Panc1 (cell line): ENCODE measurements at regions not wholly inside any gene's neighbourhood (a gene's known extent, or its start where the extent isn't known, plus 50 kb on each side); places are given as distances from the start of the nearest gene placed in this dataset.

Experiments used
- POLR2AphosphoS5 ChIP-seq: IDR thresholded peaks from 2 replicates; pipeline ENCODE4 v1.6.1; 2012; ENCODE audit warnings: mild to moderate bottlenecking, low read depth, low read length, moderate library complexity
- SIN3A ChIP-seq: IDR thresholded peaks from 2 replicates; pipeline ENCODE4 v1.6.1; 2012; ENCODE audit warnings: low read depth, mild to moderate bottlenecking, low read length, moderate library complexity, borderline replicate concordance; ENCODE audit not compliant: insufficient read depth
- TCF7L2 ChIP-seq: IDR thresholded peaks from 2 replicates; pipeline ENCODE4 v1.6.1; 2011; ENCODE audit warnings: mild to moderate bottlenecking, low read depth, low read length, inconsistent platforms
- TF ChIP-seq, protein P1 (sequence below): fragments of 450-650 bp; IDR thresholded peaks from 2 replicates; pipeline ENCODE4 v1.5.1; 2017; ENCODE audit warnings: mild to moderate bottlenecking

DNA sequence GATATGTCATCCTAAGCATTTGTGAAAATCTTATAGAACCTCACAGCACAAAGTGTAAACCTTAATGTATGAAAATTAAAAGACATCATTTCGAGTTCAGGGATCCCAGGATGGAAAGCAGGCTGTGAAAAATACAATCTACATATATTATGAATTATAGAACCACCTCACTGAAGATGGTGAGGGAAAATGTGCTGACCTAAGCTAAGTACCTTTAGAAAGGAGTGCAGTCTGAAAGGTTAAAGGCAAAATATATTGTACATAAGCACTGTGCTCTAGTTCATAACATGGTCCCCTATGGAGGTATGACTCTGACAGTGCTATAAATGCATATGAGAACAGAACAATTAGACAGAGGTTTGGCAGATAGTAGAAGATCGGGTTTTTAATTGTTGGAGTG is 368.6 kb downstream of the TMA16 start:
- TF ChIP-seq SIN3A: no peak
- TF ChIP-seq, protein P1, sequence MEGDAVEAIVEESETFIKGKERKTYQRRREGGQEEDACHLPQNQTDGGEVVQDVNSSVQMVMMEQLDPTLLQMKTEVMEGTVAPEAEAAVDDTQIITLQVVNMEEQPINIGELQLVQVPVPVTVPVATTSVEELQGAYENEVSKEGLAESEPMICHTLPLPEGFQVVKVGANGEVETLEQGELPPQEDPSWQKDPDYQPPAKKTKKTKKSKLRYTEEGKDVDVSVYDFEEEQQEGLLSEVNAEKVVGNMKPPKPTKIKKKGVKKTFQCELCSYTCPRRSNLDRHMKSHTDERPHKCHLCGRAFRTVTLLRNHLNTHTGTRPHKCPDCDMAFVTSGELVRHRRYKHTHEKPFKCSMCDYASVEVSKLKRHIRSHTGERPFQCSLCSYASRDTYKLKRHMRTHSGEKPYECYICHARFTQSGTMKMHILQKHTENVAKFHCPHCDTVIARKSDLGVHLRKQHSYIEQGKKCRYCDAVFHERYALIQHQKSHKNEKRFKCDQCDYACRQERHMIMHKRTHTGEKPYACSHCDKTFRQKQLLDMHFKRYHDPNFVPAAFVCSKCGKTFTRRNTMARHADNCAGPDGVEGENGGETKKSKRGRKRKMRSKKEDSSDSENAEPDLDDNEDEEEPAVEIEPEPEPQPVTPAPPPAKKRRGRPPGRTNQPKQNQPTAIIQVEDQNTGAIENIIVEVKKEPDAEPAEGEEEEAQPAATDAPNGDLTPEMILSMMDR: no peak
- no peak for TF ChIP-seq POLR2AphosphoS5
- no peak for TF ChIP-seq TCF7L2
